ENCODE measurements at regions not wholly inside any gene's neighbourhood (a gene's known extent, or its start where the extent isn't known, plus 50 kb on each side); places are given as distances from the start of the nearest gene placed in this dataset.

- no peak for TF ChIP-seq REST (IDR thresholded peaks at IDR 0.05)
- no peak for TF ChIP-seq HNF4A (conservative IDR thresholded peaks at IDR 0.05)
- TF ChIP-seq TAF1 (conservative IDR thresholded peaks at IDR 0.05): no peak
- TF ChIP-seq RAD21 (IDR thresholded peaks at IDR 0.05): no peak
- TF ChIP-seq SP1 (IDR thresholded peaks at IDR 0.05): no peak
- no peak for TF ChIP-seq JUND (IDR thresholded peaks at IDR 0.05)
- TF ChIP-seq, protein P1, sequence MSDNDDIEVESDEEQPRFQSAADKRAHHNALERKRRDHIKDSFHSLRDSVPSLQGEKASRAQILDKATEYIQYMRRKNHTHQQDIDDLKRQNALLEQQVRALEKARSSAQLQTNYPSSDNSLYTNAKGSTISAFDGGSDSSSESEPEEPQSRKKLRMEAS (IDR thresholded peaks at IDR 0.05): no peak
Measured at GRCh38 chr2:129205176-129205575, 774.3 kb upstream of the RAB6C start (continued).

DNA sequence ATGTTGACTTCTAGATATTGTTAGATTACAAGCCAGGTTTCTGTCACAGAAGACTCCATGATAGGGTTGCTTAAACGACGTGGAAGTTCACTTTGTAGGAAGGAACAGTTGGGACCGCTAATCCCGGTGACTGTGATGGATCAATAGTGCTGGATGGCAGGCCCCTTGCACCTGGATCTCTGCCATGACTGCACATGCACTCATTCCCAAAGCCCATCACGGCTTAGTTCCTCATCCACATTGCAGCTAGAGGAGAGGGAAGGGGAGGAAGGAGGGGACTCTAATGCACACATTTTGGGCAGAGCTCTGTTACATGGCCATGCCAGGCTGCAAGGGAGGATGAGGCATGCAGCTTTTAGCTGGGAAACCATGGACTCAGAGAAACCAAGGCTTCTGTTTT lies 773.7 kb upstream of the RAB6C start:
- no peak overlapping the region for H3K27ac ChIP-seq (ENCODE audit: low read depth in 1 of 2, low read length in 2 of 2)
- H3K36me3 ChIP-seq (ENCODE audit: control insufficient read depth in 4 of 4, insufficient read depth in 3 of 4, low read depth in 1 of 4, low read length in 3 of 4): no peaks in the 10 kb centered on the region
- no peaks in the 10 kb centered on the region for H3K4me1 ChIP-seq (ENCODE audit: control insufficient read depth in 4 of 4, insufficient read depth in 4 of 4, low read length in 3 of 4)
- no peak for TF ChIP-seq HNF4G (IDR thresholded peaks at IDR 0.05)
- TF ChIP-seq EGR1 (IDR thresholded peaks at IDR 0.05; ENCODE audit: low read depth in 2 of 2): no peak
- TF ChIP-seq HNF4A (conservative IDR thresholded peaks at IDR 0.05): no peak
- TF ChIP-seq REST (IDR thresholded peaks at IDR 0.05): no peak
- no peak for TF ChIP-seq CTCF (IDR thresholded peaks at IDR 0.05; ENCODE audit: low read depth, low read length, missing input control)
- TF ChIP-seq SP1 (IDR thresholded peaks at IDR 0.05): no peak
- TF ChIP-seq NR2F2 (IDR thresholded peaks at IDR 0.05): no peak
- TF ChIP-seq JUND (IDR thresholded peaks at IDR 0.05): no peak
- TF ChIP-seq RXRA (IDR thresholded peaks at IDR 0.05): no peak
- TF ChIP-seq, protein P2, sequence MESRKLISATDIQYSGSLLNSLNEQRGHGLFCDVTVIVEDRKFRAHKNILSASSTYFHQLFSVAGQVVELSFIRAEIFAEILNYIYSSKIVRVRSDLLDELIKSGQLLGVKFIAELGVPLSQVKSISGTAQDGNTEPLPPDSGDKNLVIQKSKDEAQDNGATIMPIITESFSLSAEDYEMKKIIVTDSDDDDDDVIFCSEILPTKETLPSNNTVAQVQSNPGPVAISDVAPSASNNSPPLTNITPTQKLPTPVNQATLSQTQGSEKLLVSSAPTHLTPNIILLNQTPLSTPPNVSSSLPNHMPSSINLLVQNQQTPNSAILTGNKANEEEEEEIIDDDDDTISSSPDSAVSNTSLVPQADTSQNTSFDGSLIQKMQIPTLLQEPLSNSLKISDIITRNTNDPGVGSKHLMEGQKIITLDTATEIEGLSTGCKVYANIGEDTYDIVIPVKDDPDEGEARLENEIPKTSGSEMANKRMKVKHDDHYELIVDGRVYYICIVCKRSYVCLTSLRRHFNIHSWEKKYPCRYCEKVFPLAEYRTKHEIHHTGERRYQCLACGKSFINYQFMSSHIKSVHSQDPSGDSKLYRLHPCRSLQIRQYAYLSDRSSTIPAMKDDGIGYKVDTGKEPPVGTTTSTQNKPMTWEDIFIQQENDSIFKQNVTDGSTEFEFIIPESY (IDR thresholded peaks at IDR 0.05): no peak
- no peak for TF ChIP-seq YY1 (IDR thresholded peaks at IDR 0.05)
- no peak for TF ChIP-seq GABPA (IDR thresholded peaks at IDR 0.05 in 1 of 2, conservative IDR thresholded peaks at IDR 0.05 in 1 of 2)
- TF ChIP-seq FOXA1 (IDR thresholded peaks at IDR 0.05): no peak
- TF ChIP-seq, protein P1 (IDR thresholded peaks at IDR 0.05): no peak
- no peak for TF ChIP-seq RAD21 (IDR thresholded peaks at IDR 0.05)
- no peak for TF ChIP-seq FOXA2 (IDR thresholded peaks at IDR 0.05)
- no peak for TF ChIP-seq TAF1 (conservative IDR thresholded peaks at IDR 0.05)
- no peak for DNase-seq (ENCODE audit: low spot score)
- no peak overlapping the region for H3K4me3 ChIP-seq (ENCODE audit: low read depth in 1 of 3, low read length in 3 of 3)
- no peaks in the 10 kb centered on the region for H3K9me3 ChIP-seq (ENCODE audit: control insufficient read depth in 4 of 4, low read length in 3 of 4)
- H3K27me3 ChIP-seq (ENCODE audit: control insufficient read depth in 4 of 4, insufficient read depth in 4 of 4, low read length in 3 of 4): no peaks in the 10 kb centered on the region
- H3K9ac ChIP-seq (ENCODE audit: low read depth in 1 of 2, low read length in 2 of 2): no peak overlapping the region
- WGBS: 76% methylated on average over 5 of the region's 5 CpGs

All from liver (tissue), 8 donors.